PC-3 (cell line): ENCODE measurements at regions not wholly inside any gene's neighbourhood (a gene's known extent, or its start where the extent isn't known, plus 50 kb on each side); places are given as distances from the start of the nearest gene placed in this dataset.

Experiments used
- ATAC-seq: fragments of 200-7000 bp; cut with Tn5 transposase; 2 replicates; pipeline ENCODE4 v1.9.1; 2020; ENCODE audit warnings: mild to moderate bottlenecking, moderate library complexity
- BruUV-seq: library from RNA; stranded (reverse); fragments of 400-500 nt; replicated peaks from 2 replicates; lab custom pipeline; 2021; lab: Mats Ljungman, UMichigan
- CTCF ChIA-PET: fragments of 300-600 bp; sonication (Branson Sonifier 250); formaldehyde crosslinking; loops from one replicate; lab custom pipeline; 2022; ENCODE audit warnings: antibody characterized with exemption; lab: Charles Lee
- POLR2A ChIA-PET: fragments of 300-600 bp; sonication (Branson Sonifier 250); formaldehyde crosslinking; loops from one replicate; lab custom pipeline; 2022; ENCODE audit warnings: antibody characterized with exemption; ENCODE audit not compliant: unreplicated experiment; lab: Charles Lee
- DNase-seq: peaks from one replicate; pipeline ENCODE4 v3.0.0-alpha.2; 2015
- H2AFZ ChIP-seq: fragments of 300-600 bp; sonication (generic); 2 replicates; pipeline ENCODE4 v1.6.0; 2016; ENCODE audit warnings: antibody characterized with exemption, low read length
- H3F3A ChIP-seq: fragments of 300-600 bp; sonication (generic); one replicate; pipeline ENCODE4 v1.6.0; 2017; ENCODE audit warnings: antibody characterized with exemption, low read length, control low read depth, mild to moderate bottlenecking; ENCODE audit not compliant: unreplicated experiment
- H3K27ac ChIP-seq: fragments of 300-600 bp; sonication (generic); 2 replicates; pipeline ENCODE4 v1.5.1; 2016; ENCODE audit warnings: mild to moderate bottlenecking, low read length
- H3K27me3 ChIP-seq: fragments of 300-600 bp; sonication (generic); 2 replicates; pipeline ENCODE4 v1.6.1; 2016; ENCODE audit warnings: low read length, mixed read lengths
- H3K36me3 ChIP-seq: fragments of 300-600 bp; sonication (generic); 2 replicates; pipeline ENCODE4 v1.6.1; 2016; ENCODE audit warnings: low read depth, mixed run types, low read length, mixed read lengths
- H3K4me1 ChIP-seq: fragments of 300-600 bp; sonication (generic); 2 replicates; pipeline ENCODE4 v1.5.1; 2016; ENCODE audit warnings: low read length; ENCODE audit not compliant: insufficient read depth
- H3K4me2 ChIP-seq: fragments of 300-600 bp; sonication (generic); 2 replicates; pipeline ENCODE4 v1.6.0; 2016; ENCODE audit warnings: low read length
- H3K4me3 ChIP-seq: fragments of 300-600 bp; sonication (generic); 2 replicates; pipeline ENCODE4 v1.5.1; 2016; ENCODE audit warnings: mild to moderate bottlenecking, low read length, mixed read lengths
- H3K79me2 ChIP-seq: fragments of 300-600 bp; sonication (generic); 2 replicates; pipeline ENCODE4 v1.6.1; 2017; ENCODE audit warnings: low read length, mixed read lengths
- H3K9ac ChIP-seq: fragments of 300-600 bp; sonication (generic); 2 replicates; pipeline ENCODE4 v1.6.0; 2016; ENCODE audit warnings: mild to moderate bottlenecking, low read length
- H3K9me2 ChIP-seq: fragments of 300-600 bp; sonication (generic); replicated peaks from 2 replicates; pipeline ENCODE4 v1.6.1; 2016; ENCODE audit warnings: mixed run types, low read length, mixed read lengths
- H3K9me3 ChIP-seq: fragments of 300-600 bp; sonication (generic); 2 replicates; pipeline ENCODE4 v1.6.1; 2016; ENCODE audit warnings: low read length, mixed read lengths
- H4K20me1 ChIP-seq: fragments of 300-600 bp; sonication (generic); 2 replicates; pipeline ENCODE4 v1.6.1; 2016; ENCODE audit warnings: low read length, mixed read lengths
- CTCF ChIP-seq: fragments of 300-600 bp; sonication (generic); conservative IDR thresholded peaks from 2 replicates; pipeline ENCODE4 v1.5.1; 2017; ENCODE audit warnings: antibody characterized with exemption, low read depth, mild to moderate bottlenecking, low read length
- EZH2 ChIP-seq: fragments of 300-600 bp; sonication (generic); IDR thresholded peaks from one replicate; pipeline ENCODE4 v1.6.1; 2017; ENCODE audit warnings: antibody characterized with exemption, mild to moderate bottlenecking, low read length; ENCODE audit not compliant: unreplicated experiment
- EZH2phosphoT487 ChIP-seq: fragments of 300-600 bp; sonication (generic); IDR thresholded peaks from 2 replicates; pipeline ENCODE4 v1.6.1; 2018; ENCODE audit warnings: mild to moderate bottlenecking, antibody characterized with exemption, low read length, borderline replicate concordance
- intact Hi-C: fragments of 100-400 bp; cut with micrococcal nuclease; formaldehyde crosslinking; loops from 2 replicates; pipeline ENCODE4 v1.9.0; 2023

DNA sequence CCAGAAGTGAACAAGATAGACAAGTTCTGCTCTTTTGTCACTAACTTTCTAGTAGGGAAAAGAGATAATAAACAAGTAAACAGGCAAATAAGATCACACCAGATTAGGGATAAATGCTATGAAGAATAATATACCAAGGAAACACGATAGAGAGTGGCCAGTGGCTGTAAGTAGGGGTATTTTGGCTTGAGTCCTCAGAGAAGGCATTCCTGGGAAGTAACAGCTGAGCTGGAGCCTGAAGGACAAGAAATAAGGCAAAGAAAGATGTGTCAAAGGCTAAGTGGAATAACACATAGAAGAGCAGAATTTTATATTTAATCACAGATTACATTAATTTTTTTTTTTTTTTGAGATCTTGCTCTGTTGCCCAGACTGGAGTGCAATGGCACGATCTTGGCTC lies 366.2 kb downstream of the ZIC1 start:
- CTCF ChIA-PET, result no interaction called here
- Histone ChIP-seq H3K9me3 (no peaks in the 10 kb centered on the region), H3F3A (no peaks in the 10 kb centered on the region), H3K4me2 (no peak overlapping the region), H3K9ac (no peak overlapping the region), H3K79me2 (no peaks in the 10 kb centered on the region), H3K27ac (no peak overlapping the region), H4K20me1 (no peaks in the 10 kb centered on the region), H3K4me3 (no peak overlapping the region), H3K9me2 (no peaks in the 10 kb centered on the region), H2AFZ (no peak overlapping the region), H3K27me3 (peaks cover 5% of the 10 kb centered on the region; the same call in 1 of the 2 replicates), H3K4me1 (no peaks in the 10 kb centered on the region), H3K36me3 (no peaks in the 10 kb centered on the region)
- DNase-seq (no peak), ATAC-seq (no peak)
- TF ChIP-seq CTCF (no peak), EZH2 (no peak), EZH2phosphoT487 (no peak)
- BruUV-seq, result no TSS peak
- intact Hi-C loops, result no loop called here
- POLR2A ChIA-PET, result no interaction called here

- H3K4me1 ChIP-seq, result no peaks in the 10 kb centered on the region
- no peaks in the 10 kb centered on the region for H3F3A ChIP-seq
- DNase-seq (no peak), ATAC-seq (no peak)
- H3K79me2 ChIP-seq, result no peaks in the 10 kb centered on the region
- no peaks in the 10 kb centered on the region for H3K27me3 ChIP-seq
- no peaks in the 10 kb centered on the region for H3K36me3 ChIP-seq
- no peak overlapping the region for H3K4me2 ChIP-seq
- BruUV-seq, result no TSS peak
- H3K9me2 ChIP-seq, result no peaks in the 10 kb centered on the region
- H3K9ac ChIP-seq, result no peak overlapping the region
- POLR2A ChIA-PET, result no interaction called here
- H2AFZ ChIP-seq, result no peak overlapping the region
- CTCF ChIA-PET, result no interaction called here
- H3K9me3 ChIP-seq, result no peaks in the 10 kb centered on the region
- H4K20me1 ChIP-seq, result no peaks in the 10 kb centered on the region
- intact Hi-C loops, result no loop called here
- no peak overlapping the region for H3K4me3 ChIP-seq
- no peak for TF ChIP-seq EZH2phosphoT487
- no peak for TF ChIP-seq CTCF
- no peak for TF ChIP-seq EZH2
- H3K27ac ChIP-seq, result no peak overlapping the region
Measured at GRCh38 chr3:147775816-147776530, 366.8 kb downstream of the ZIC1 start.

DNA sequence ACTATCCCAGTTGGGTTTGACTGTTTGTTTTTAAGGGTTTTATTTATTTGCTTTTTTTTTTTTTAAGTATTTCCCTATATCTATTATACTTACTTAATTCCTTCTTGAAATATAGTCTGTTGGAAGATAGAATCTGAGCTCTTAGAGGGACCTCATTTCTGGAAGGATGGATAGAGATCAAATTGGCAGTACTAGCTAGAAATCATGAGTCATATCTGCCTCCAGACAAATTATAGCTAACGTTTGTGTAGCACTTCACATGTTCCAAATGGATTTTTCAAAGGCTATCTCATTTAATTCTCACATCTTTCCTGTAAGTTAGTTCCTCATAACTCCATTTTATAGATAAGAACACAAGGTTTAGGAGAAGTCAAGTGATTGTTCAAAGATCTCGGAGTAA lies 384.7 kb downstream of the ZIC1 start:
- no peak for DNase-seq
- Histone ChIP-seq H3K9me3 (no peaks in the 10 kb centered on the region), H3K27me3 (0 out of 2 replicates have a peak, but pooled peaks cover 15% of the 10 kb centered on the region), H3K27ac (no peak overlapping the region), H3K36me3 (no peaks in the 10 kb centered on the region), H2AFZ (no peak overlapping the region), H3F3A (no peaks in the 10 kb centered on the region), H3K4me2 (no peak overlapping the region), H3K9me2 (no peaks in the 10 kb centered on the region), H4K20me1 (no peaks in the 10 kb centered on the region), H3K4me3 (no peak overlapping the region), H3K4me1 (no peaks in the 10 kb centered on the region), H3K9ac (no peak overlapping the region), H3K79me2 (no peaks in the 10 kb centered on the region)
- POLR2A ChIA-PET, result no interaction called here
- CTCF ChIA-PET, result no interaction called here
- ATAC-seq, result no peak
- TF ChIP-seq EZH2phosphoT487 (no peak), EZH2 (no peak), CTCF (no peak)
- BruUV-seq, result no TSS peak
- intact Hi-C loops, result no loop called here
